WTC11 (cell line): ENCODE measurements at regions not wholly inside any gene's neighbourhood (a gene's known extent, or its start where the extent isn't known, plus 50 kb on each side); places are given as distances from the start of the nearest gene placed in this dataset.

Experiments
- ATAC-seq: fragments of 200-7000 bp; cut with Tn5 transposase; 2 replicates; pipeline ENCODE4 v1.10.0; 2021; ENCODE audit warnings: mild to moderate bottlenecking, moderate library complexity
- CTCF ChIA-PET: fragments of 300-600 bp; sonication (Branson Sonifier 250); formaldehyde crosslinking; loops from one replicate; lab custom pipeline; 2021; ENCODE audit warnings: antibody characterized with exemption; lab: Charles Lee
- POLR2A ChIA-PET: fragments of 350-600 bp; sonication (Branson Sonifier 250); formaldehyde crosslinking; loops from one replicate; lab custom pipeline; 2021; ENCODE audit warnings: antibody characterized with exemption; lab: Charles Lee
- DNase-seq: peaks from one replicate; pipeline ENCODE4 v3.0.0; 2021; ENCODE audit warnings: low spot score
- H3K27ac Mint-ChIP-seq: 2 replicates; pipeline ENCODE4 v1.8.0; 2021; ENCODE audit warnings: mixed read lengths
- H3K27me3 Mint-ChIP-seq: 2 replicates; pipeline ENCODE4 v1.8.0; 2021; ENCODE audit warnings: low read depth, mild to moderate bottlenecking, moderate library complexity, mixed read lengths
- H3K36me3 Mint-ChIP-seq: 2 replicates; pipeline ENCODE4 v1.8.0; 2021; ENCODE audit warnings: mixed read lengths
- H3K4me1 Mint-ChIP-seq: 2 replicates; pipeline ENCODE4 v1.8.0; 2022; ENCODE audit warnings: mixed read lengths
- H3K4me3 Mint-ChIP-seq: 2 replicates; pipeline ENCODE4 v1.8.0; 2021; ENCODE audit warnings: mild to moderate bottlenecking, moderate library complexity, mixed read lengths
- H3K9me3 Mint-ChIP-seq: 2 replicates; pipeline ENCODE4 v1.8.0; 2021; ENCODE audit warnings: mixed read lengths
- E2F1 ChIP-seq: sonication (generic); formaldehyde crosslinking; IDR thresholded peaks from 2 replicates; pipeline ENCODE4 v1.8.0; 2022; ENCODE audit warnings: mild to moderate bottlenecking, missing genetic modification reagents
- ESRRA ChIP-seq: sonication (generic); formaldehyde crosslinking; IDR thresholded peaks from 2 replicates; pipeline ENCODE4 v1.8.1; 2022; ENCODE audit warnings: mild to moderate bottlenecking, missing genetic modification reagents, borderline replicate concordance
- FOXJ3 ChIP-seq: sonication (generic); formaldehyde crosslinking; IDR thresholded peaks from 2 replicates; pipeline ENCODE4 v1.9.0; 2021; ENCODE audit warnings: missing genetic modification reagents, mild to moderate bottlenecking, borderline replicate concordance
- FOXK1 ChIP-seq: sonication (generic); formaldehyde crosslinking; IDR thresholded peaks from 2 replicates; pipeline ENCODE4 v1.8.0; 2022; ENCODE audit warnings: mild to moderate bottlenecking, moderate library complexity, missing genetic modification reagents
- GABPB1 ChIP-seq: sonication (generic); formaldehyde crosslinking; IDR thresholded peaks from 2 replicates; pipeline ENCODE4 v1.8.1; 2023; ENCODE audit warnings: mild to moderate bottlenecking, missing genetic modification reagents
- IRF2 ChIP-seq: sonication (generic); formaldehyde crosslinking; IDR thresholded peaks from 2 replicates; pipeline ENCODE4 v1.8.0; 2022; ENCODE audit warnings: low read depth, missing genetic modification reagents, borderline replicate concordance
- PREB ChIP-seq: sonication (generic); formaldehyde crosslinking; IDR thresholded peaks from 2 replicates; pipeline ENCODE4 v1.8.1; 2022; ENCODE audit warnings: mild to moderate bottlenecking, missing genetic modification reagents, moderate library complexity, borderline replicate concordance
- RELA ChIP-seq: sonication (generic); formaldehyde crosslinking; IDR thresholded peaks from 2 replicates; pipeline ENCODE4 v1.8.1; 2022; ENCODE audit warnings: missing genetic modification reagents, mild to moderate bottlenecking, borderline replicate concordance
- SMAD3 ChIP-seq: sonication (generic); formaldehyde crosslinking; IDR thresholded peaks from 2 replicates; pipeline ENCODE4 v1.8.0; 2022; ENCODE audit warnings: missing genetic modification reagents, mild to moderate bottlenecking, borderline replicate concordance
- TEAD4 ChIP-seq: sonication (generic); formaldehyde crosslinking; IDR thresholded peaks from 2 replicates; pipeline ENCODE4 v1.8.0; 2022; ENCODE audit warnings: mild to moderate bottlenecking, missing genetic modification reagents
- TP53 ChIP-seq: sonication (generic); formaldehyde crosslinking; IDR thresholded peaks from 2 replicates; pipeline ENCODE4 v1.8.1; 2023; ENCODE audit warnings: mild to moderate bottlenecking, missing genetic modification reagents
- USF2 ChIP-seq: sonication (generic); formaldehyde crosslinking; IDR thresholded peaks from 2 replicates; pipeline ENCODE4 v1.8.1; 2023; ENCODE audit warnings: mild to moderate bottlenecking, missing genetic modification reagents, moderate library complexity
- ZNF281 ChIP-seq: sonication (generic); formaldehyde crosslinking; IDR thresholded peaks from 2 replicates; pipeline ENCODE4 v1.8.0; 2023; ENCODE audit warnings: mild to moderate bottlenecking, missing genetic modification reagents

- DNase-seq (no peak), ATAC-seq (no peak)
- POLR2A ChIA-PET, result no interaction called here
- Mint-ChIP-seq H3K27me3 (no peaks in the 10 kb centered on the region; the same call in 1 of the 2 replicates), H3K36me3 (no peaks in the 10 kb centered on the region), H3K4me3 (no peak overlapping the region), H3K27ac (no peak overlapping the region)
- TF ChIP-seq E2F1 (no peak), FOXJ3 (CRISPR knock-in tag) (no peak), IRF2 (CRISPR knock-in tag) (no peak), RELA (CRISPR knock-in tag) (no peak), ESRRA (CRISPR knock-in tag) (no peak), PREB (CRISPR knock-in tag) (no peak), TP53 (CRISPR knock-in tag) (no peak), SMAD3 (CRISPR knock-in tag) (no peak)
- TF ChIP-seq, all 79 proteins: peak for 0
- peaks cover 33% of the 10 kb centered on the region for H3K9me3 Mint-ChIP-seq
- CTCF ChIA-PET, result interaction anchor here (0.9 kb wide), 1 partner anchor 10 kb away, joined by 6 read pairs; no protein-coding TSS in a partner anchor
- peaks cover 12% of the 10 kb centered on the region for H3K4me1 Mint-ChIP-seq
Measured at GRCh38 chr5:2696156-2696807, 55.2 kb downstream of the IRX2 start.

GRCh38 chr5:2695200-2695891 lies 56.1 kb downstream of the IRX2 start:
- peaks cover 40% of the 10 kb centered on the region for H3K9me3 Mint-ChIP-seq
- peaks cover 3% of the 10 kb centered on the region; the same call in 1 of the 2 replicates for H3K27me3 Mint-ChIP-seq
- H3K36me3 Mint-ChIP-seq, result 0 out of 2 replicates have a peak, but pooled peaks cover 4% of the 10 kb centered on the region
- no peak for DNase-seq
- H3K4me1 Mint-ChIP-seq, result peaks cover 5% of the 10 kb centered on the region
- TF ChIP-seq GABPB1 (CRISPR knock-in tag) (peak; percentile 65), FOXK1 (CRISPR knock-in tag) (no peak)
- TF ChIP-seq, all 79 proteins: peak for 1
- Mint-ChIP-seq H3K4me3 (no peak overlapping the region), H3K27ac (no peak overlapping the region)
- ChIA-PET POLR2A (no interaction called here), CTCF (interaction anchor here (0.9 kb wide), 1 partner anchor 9 kb away, joined by 6 read pairs; no protein-coding TSS in a partner anchor)
- no peak for ATAC-seq

GRCh38 chr5:2691530-2691929 lies 59.9 kb downstream of the IRX2 start:
- no peak for ATAC-seq
- Mint-ChIP-seq H3K4me1 (no peaks in the 10 kb centered on the region), H3K36me3 (0 out of 2 replicates have a peak, but pooled peaks cover 4% of the 10 kb centered on the region), H3K27ac (no peak overlapping the region), H3K9me3 (peaks cover 41% of the 10 kb centered on the region), H3K4me3 (no peak overlapping the region), H3K27me3 (peaks cover 3% of the 10 kb centered on the region; the same call in 1 of the 2 replicates)
- ChIA-PET CTCF (no interaction called here), POLR2A (no interaction called here)
- TF ChIP-seq USF2 (CRISPR knock-in tag), result no peak
- TF ChIP-seq TEAD4 (CRISPR knock-in tag), result no peak
- TF ChIP-seq ESRRA (CRISPR knock-in tag), result no peak
- TF ChIP-seq ZNF281, result no peak
- DNase-seq, result no peak
